Stimulated activated CD8-positive, alpha-beta memory T cell treated with anti-CD3 and anti-CD28 coated beads, Interleukin-15, amount 100 ng/mL, for 24 hours (primary cell): ENCODE measurements at regions not wholly inside any gene's neighbourhood (a gene's known extent, or its start where the extent isn't known, plus 50 kb on each side); places are given as distances from the start of the nearest gene placed in this dataset.

ENCODE experiments used
- DNase-seq: peaks from one replicate; pipeline ENCODE4 v3.0.0-alpha.2; 2020; ENCODE audit warnings: low read depth

DNA sequence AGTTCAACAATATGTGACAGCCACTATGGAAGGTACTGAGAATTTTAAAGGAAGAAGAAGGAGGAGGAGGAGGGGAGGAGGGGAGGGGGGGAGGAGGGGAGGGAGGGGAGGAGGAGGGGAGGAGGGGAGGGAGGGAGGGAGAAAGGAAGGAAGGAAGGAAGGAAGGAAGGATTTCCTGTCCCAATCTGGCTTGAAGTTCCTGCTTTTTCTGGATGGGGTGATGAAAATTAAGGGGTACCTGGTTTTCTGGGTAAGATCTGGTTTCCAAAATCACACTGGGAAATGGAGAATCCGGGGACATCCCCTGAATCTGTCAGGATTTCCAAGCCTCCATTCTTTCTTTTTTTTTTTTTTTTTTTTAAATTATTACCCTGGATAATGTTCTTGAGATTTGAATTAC, 271.8 kb downstream of the MTX2 start:
- no peak for DNase-seq

DNA sequence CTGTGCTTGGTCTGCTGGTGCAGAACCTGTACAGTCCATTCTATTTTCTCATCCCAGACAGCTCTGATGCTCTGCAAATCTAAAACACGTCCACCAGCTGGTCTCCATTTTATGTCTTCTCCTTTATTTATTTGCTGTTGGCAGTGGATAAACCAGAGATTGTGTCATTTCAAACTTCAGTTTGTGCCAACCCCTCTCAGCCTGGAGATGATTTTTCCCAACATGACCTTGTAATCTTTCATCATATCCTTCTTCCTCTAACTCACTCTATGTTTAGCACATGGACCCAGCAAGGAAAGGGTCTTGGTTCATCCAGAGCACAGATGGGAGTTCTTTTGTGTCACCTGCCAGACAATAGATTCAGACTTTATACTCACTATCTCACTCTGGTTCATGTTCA, 273.2 kb downstream of the MTX2 start:
- no peak for DNase-seq

DNA sequence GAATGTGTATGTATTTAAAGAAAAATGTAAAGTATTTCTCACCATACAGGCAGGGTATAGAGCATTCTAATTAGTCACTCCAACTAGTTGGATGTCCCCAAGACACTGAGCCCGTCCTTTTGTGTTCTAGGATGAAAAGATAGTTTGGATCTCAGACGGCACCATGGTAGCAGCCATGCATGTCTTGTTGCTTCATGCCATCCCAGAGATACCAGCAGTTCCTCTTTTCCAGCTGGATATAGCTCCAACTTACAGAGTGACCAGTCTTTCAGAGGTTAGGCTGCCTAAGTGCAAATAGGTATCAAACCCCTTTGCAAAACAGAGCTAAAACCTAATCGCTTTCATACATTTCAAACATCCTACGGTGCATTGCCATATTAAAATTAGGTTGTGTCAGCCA, 275.3 kb downstream of the MTX2 start:
- DNase-seq, result no peak

DNA sequence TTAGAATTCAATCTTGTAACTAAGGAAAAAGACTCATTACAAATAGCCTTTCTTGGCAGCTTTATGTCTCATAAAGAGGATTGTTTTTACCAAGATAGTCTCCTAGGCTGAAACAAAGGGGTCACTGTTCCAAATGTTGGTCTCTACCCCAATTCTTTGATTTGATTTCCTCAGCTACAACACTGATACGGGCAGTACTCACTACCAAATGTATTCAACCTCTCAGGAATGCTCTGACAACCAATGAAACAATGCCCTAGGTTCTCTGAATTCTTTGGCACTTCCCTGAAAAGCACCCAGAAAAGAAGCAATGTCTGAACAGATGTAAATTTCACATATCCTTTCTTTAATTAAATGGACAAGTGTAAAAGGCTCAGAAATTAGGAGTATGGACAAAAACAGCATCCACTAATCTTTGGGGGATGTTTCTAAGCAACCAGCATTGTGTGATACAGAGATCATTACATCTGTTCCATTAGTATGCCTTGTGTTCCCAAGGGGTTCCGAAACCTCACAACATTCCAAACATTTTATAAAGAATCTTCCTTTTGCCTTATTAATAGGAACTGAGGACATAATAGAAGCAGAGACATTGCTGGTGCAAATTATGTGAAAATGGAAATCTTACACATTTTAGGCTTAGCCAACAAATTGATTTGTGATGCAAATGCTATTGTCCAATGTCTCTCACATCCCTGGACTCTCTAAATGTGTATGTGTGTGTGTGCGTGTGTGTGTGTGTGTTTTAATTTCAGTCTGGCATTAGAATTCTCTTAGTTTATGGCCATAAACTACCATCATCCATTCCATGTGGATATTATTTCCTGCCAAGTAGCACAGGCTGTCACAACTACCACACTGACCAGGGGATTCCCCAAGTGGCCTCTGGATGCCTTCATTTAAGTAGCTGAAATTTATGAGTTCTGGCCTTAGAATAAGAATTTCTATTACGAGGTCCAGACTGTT, 276.0 kb downstream of the MTX2 start:
- DNase-seq, result no peak

DNA sequence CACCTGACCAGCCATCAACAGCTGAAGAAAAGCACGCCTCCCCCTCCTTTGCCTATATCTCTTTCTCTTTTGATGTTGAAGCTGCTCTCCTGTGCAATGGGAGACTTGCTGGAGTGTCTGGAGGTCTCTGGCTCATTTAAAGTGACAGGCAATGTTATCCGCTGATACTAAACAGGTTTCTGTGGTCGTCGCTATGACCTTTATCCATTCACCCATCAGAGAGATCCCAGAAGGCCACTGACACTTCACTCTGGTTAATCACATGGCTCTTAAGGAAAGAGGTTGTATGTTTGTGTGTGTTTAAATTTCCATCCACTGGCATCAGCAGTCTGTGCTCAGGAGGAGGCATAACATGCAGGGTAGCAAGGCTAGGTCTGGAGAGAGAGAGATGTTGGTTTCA, 277.3 kb downstream of the MTX2 start:
- DNase-seq, result no peak

DNA sequence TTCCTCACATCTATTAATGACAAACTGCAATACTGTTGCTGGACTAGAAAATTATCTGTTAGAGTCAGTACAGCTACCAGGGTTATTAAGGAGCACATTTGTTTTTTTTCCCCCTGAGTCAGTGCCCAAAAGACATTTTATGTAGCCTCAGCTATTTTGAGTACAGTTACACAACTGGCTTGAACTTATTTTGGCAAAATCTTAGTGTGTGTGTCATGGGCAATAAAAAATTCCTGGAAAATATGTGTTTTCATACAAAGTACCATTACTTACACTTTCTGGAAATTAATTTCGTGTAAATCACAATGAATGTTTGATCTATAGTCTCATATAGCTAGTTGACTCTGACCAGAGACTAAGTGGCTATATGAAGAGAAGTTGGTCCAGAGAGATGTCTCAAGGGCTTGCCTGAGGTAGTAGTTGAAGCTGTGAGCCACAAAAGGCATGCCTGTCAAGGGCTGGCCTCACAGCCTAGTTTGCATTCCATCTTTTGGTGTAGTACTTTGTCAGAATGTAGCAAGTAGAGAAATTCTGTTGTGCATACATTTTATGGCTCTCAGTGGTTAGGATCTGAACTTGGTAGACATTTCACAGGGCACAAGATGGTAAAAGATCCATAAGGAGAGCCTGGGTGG, 283.4 kb downstream of the MTX2 start:
- DNase-seq, result no peak

DNA sequence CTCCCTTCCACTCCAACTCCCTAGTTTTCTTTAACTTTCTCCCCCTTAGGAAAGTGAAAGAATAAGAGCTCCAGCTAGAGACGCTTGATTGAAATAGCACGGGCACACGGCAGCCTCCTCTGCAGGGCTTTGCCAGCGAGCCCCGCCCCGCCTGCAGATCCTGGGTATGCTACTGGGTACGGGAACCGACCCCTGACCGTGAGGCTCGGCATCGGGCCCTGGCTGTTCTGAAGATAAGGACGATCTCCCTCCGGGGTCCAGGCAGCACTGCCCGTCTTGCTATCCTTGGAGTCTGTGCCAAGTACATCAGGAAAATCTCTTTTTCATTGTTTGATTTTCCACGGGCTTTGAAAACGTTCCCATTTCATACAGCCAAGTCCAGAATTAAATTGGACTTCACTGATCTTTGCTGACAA, 284.5 kb downstream of the MTX2 start:
- no peak for DNase-seq

DNA sequence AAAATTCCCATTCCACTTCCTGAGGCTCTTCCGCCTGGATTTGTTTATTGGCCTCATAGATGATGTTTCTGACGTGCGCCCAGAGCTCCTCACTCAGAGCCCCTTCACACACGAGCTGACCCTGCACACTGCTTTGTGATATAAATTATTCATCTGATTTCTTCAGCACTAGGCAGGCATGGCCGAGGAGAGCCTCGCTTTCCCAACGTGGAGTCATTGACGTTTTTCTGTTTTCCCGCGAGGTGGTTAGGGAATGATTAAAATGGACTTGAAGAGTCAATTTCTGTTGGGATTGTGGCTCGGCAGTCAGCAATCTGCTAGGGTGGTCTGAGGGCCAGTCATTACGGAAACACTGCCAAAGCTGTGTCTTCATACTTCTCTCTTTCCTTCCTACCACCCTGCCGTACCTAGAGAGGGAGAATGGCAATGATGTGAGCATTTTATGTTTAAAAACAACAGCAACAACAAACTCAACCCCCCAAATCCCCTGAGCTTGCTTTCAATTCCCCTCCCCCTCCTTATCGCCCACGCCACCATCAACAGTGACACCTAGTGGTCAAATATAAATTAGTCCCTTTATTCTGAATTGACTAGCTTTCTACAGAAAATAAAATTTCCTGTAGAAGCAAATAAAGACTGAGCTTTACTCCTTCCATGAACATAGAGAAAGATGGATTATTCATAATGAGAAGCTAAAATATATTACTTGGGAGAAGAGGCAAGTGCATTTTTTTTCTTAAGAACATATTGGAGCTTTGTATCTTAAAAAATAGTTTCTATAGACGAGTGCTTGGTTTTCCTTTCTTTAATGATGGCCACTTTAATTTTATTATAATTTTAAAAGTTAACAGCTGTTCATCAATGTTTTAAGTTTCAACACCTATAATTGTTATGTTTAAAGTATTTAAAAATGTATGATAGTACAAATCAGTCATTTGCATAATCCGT, 285.1 kb downstream of the MTX2 start:
- no peak for DNase-seq

DNA sequence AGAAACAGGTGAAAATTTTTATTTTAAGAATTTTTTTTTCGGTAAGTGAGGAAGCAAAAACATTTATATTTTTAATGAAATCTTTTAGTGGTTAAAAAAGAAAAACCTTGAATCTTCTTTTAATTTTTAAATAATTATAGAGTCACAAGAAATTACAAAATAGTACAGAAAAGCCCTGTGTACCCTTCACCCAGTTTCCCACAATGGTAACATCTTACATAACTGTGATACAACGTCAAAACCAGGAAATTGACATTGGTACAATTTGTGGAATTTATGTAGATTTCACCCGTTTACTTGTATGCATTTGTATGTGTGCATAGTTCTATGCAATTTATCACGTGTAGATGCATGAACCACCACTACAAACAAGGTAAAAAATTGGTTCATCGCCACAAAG, 285.9 kb downstream of the MTX2 start:
- no peak for DNase-seq

DNA sequence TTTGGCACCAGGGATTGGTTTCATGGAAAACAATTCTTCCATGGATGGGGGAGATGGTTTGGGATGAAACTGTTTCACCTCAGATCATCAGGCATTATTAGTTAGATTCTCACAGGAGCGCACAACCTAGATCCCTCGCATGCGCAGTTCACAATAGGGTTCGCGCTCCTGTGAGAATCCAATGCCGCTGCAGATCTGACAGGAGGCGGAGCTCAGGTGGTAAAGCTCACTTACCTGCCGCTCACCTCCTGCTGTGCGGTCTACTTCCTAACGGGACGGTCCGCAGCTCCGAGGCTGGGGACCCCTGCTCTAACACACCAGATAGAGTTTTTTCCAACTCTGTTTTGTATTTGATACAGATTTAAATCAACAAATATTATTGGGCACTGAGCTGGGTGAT, 286.5 kb downstream of the MTX2 start:
- DNase-seq, result no peak

DNA sequence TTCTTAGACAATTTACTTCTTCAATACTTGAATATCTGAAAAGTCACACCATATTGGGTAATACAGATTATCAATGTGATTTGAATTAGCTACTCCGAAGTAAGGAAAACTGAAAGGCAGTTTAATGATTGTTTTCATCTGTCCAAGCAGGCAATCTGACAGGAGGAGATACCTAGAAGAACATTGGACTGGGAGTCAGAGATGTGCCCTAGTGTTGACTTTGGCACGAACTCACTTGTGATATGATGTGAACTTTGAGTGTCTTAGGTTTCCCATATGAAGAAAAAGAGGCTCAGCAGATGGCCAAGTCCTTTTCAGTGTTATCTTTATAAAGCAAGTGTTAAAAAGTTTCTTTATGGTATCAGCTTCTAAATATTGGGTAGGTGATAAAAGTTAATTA, 287.1 kb downstream of the MTX2 start:
- no peak for DNase-seq

DNA sequence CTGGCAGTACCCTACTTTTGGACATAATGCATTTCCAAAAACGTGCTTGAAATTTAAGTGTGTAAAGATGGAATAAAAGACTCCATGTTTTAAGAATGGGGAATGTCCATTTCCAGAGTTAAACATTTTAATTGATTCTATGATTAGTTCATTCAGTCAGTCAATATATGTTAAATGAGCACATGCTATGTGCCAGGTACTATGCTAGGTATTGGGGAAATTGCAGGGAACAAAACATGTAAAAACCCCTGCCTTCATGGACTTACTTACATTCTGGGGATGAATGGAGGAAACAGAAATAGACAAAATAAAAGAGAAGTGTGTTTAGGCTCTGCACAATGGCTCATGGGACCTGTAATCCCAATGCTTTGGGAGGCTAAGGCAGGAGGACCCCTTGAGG, 288.6 kb downstream of the MTX2 start:
- no peak for DNase-seq

DNA sequence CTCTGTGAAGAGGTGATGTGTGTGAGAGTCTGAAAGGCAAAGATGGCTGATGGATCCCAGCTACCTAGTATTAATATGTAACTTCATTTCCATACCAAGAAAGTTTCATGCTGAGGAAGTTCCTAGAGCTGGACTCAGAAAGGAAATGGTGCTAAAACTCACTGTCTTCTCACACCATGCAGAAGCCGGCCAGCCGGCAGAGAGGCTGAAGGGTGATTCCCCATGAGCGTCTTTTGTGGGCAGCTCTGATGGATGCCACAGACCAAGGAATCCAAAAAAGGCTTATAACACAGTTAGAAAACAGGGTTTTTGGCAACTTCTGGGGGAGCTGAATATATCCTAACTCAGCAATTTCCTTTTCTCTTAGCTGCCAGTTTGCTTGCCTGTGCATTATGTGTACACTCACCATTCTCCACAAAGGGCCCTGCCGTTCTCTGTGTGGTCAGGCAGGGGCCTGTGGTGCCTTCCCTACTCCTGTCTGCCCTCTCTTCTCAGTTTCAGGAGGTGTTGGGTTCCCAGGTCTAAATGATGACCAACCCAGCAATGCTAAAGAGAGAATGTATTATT, 289.4 kb downstream of the MTX2 start:
- DNase-seq, result no peak

DNA sequence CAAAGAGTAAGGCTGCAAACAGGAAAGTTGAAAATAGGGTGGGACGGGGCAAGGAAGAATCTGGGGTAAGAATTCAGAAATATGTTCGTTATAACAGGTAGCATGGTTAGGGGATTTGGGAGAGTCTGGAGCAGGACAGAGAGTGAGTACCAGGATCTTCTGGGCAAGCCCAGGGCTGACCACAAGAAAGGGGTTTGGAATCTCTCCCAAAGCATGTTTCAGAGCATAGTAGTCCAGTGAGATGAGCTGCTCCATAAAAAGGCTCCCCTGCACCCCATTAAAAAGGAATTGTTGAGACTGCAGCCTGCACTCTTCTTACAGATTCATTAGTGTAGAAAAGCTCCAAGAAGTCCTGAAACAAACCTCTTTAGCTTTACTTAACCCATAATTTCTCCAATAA, 291.1 kb downstream of the MTX2 start:
- no peak for DNase-seq

DNA sequence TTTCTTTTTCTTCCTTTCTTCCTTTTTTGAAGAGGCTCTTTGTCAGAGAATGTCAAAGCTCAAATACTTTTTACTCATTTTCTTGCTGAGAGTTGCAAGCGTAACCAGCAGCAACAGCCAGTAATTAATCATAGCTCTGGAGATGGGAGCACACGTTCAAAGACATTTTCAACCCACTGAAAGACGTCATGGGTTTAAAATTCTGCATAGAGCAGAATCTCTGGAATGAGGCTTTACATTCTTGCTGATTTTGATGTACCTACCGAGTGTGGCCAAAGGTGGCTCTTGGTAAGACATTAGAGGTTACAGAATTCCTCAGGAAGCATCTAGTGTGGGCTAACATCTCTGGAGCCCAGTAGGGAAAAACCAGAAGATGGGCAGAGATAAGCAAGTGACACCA, 292.5 kb downstream of the MTX2 start:
- DNase-seq, result no peak

DNA sequence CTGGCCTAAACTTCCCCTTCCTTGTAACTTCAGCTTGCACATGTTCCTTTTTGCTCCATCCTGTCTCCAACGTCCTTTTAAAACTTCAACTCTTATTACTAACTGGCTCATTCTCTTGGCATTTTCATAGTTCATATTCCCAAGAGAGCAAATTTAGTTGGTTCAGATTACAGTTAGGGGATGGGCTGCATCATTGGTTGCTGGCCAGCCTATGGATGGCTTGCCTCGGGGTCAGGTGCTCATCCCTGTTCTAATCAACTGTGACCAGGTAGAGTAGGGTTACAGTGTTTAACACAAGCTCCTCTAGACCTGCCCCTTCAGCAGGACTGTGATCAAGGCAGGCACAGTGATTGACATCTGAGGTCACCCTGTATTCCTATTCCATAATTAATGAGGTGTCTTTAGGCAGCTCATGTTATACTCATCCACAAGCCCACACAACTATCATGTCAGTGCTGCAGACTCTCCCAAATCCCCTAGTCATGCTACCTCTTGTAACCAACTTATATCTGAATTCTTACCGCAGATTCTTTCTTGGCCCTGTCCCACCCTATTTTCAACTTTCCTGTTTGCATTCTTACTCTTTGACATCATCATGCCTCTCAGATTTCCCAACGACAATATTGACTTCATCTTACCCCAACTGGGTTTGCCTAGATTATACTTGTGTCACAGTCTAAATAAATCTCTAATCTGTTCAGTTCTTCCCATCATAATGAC, 293.3 kb downstream of the MTX2 start:
- DNase-seq, result no peak

DNA sequence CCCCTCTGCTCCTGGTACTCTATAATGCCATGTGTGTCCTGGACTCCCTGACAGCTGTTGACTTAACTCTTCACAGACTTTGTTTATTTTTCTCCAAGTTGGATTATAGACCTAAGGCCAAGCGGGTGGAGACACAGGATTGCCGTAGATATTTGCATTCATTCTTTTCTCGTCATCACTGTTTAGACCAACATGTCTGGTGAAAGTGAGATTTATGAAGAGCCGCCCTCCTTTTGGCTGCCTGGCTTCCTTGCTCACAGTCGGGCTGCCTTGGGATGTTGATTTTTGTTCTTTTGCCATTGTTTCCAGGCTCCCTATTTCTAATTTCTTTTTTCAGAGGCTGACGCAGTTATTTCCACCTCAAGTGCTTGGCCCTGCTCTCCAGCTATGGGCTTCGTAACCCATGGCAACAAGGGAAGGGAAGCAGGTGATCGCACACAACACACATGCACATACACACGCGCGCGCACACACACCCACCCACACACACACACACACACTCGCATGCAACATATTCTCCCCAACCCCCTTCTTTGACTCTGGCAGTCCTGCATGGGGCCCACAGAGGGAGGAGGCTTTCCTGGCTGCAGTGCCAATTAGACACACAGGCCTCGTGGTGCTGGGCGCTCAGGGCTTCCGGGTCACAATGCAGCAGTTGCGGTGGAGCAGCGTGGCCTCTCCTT, 296.5 kb downstream of the MTX2 start:
- DNase-seq, result no peak

DNA sequence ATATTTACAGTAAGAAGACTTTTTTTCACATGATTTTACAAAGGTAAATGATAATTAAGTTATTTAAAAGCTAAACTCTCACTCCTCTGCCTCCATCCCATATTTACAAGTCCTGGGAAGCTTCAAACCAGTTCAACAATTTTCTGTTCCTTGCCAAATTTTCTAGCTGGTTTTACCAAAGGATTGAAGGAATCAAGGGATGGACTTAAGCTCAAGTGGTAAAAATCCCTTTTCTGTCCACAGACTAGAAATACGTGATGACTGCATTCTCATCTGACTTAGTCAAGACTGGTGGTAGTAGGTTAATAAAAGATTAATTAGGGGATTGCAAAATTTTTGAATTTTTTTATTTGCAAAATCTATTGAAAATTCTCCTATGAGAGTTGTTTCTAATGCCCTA, 297.3 kb downstream of the MTX2 start:
- DNase-seq, result no peak

DNA sequence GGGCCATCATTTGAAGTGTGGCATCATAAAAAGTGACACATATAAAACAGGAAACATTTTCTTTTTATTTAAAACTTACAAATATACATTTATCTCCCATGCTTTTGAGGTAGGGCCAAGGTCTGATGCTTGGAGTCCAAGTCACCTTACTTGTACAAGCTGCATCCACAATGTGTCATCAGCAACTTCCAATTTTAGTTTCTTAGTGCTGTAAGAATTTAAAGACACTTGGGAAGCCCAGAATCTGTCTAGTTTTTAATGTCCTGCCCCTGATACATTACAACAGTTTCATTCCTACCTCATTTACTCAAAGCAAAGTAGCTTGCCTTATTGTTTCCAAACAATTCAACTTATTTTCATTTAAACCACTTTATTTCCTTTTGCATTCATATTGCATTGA, 297.7 kb downstream of the MTX2 start:
- DNase-seq, result no peak

DNA sequence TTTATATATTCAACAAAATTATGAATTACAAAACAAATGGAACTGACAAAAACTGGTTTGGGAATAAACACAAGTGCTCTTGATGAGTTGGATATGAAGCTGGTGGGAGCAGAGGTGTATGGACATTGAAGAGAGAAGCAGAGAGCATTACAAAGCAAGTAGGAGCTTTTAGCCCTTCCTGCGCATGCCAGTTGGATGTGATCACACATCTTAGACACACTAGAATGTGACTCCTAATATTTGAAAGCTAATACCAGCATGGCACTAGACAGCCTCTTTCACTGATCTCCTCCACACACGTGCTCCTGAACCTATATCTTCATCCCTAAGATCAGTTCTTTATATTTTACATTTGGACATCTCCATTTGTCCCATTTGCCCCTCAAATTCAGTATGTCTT, 298.1 kb downstream of the MTX2 start:
- DNase-seq, result no peak

DNA sequence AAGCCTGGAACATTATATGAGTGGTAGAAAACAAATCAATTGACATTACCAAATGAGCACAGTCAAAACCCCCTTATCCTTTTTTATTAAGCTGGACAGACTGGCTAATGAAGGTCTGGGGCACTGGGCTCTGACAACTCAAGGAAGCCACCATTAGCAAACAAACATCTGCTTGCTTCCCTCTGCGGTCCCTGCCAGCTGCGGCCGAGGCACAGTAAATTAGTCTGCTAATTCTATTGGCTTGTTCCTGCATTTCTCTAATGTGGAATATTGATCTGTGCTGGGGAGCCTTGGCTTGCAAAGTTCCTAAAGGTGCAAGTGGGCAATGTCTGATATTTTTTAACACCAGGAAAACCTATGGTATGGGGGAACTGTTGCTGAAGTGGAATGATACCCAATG, 300.3 kb downstream of the MTX2 start:
- DNase-seq, result no peak
